BJ (cell line): ENCODE measurements at regions not wholly inside any gene's neighbourhood (a gene's known extent, or its start where the extent isn't known, plus 50 kb on each side); places are given as distances from the start of the nearest gene placed in this dataset.

Source experiments
- CTCF ChIA-PET: fragments of 350-600 bp; formaldehyde crosslinking; extraction: SDS; loops from one replicate; lab custom pipeline; 2021; ENCODE audit warnings: antibody characterized with exemption, inconsistent platforms; lab: Yijun Ruan, JAX
- POLR2A ChIA-PET: fragments of 300-600 bp; sonication (Branson Sonifier 250); formaldehyde crosslinking; extraction: SDS; loops from one replicate; lab custom pipeline; 2021; ENCODE audit warnings: antibody characterized with exemption; lab: Charles Lee
- DNase-seq: peaks from one replicate; pipeline ENCODE4 v3.0.0-alpha.2; 2011; ENCODE audit warnings: low read depth
- H3K27me3 ChIP-seq: 2 replicates; pipeline ENCODE4 v1.6.0; 2011; ENCODE audit warnings: low read length; ENCODE audit not compliant: control insufficient read depth, insufficient read depth
- H3K36me3 ChIP-seq: 2 replicates; pipeline ENCODE4 v1.5.1; 2011; ENCODE audit warnings: low read length; ENCODE audit not compliant: control insufficient read depth, insufficient read depth
- H3K4me3 ChIP-seq: 2 replicates; pipeline ENCODE4 v1.5.1; 2011; ENCODE audit warnings: low read depth, mild to moderate bottlenecking, control low read depth, low read length
- TF ChIP-seq, protein P1 (sequence below): IDR thresholded peaks from 2 replicates; pipeline ENCODE4 v1.5.1; 2011; ENCODE audit warnings: low read depth, mild to moderate bottlenecking, control low read depth, inconsistent platforms, low read length, moderate library complexity; ENCODE audit not compliant: insufficient read depth

DNA sequence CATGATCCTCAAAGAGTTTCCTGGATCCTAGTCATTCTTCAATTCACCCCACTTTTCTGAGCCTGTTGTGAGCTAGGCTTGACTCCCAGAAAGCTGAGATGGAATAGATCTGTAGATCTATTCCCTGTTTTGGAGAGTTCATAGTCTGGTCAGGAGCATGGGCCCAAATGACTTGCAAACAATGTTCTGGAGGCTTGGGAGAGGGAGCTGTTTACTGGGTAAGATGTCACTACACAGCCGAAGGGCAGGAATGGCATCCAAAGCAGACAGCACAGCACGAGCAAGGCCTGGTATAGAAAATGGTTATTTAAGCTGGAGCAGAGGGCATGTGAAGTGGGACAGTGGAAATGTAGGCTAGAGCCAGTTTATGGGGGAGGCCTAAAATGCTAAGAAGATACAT is 152.5 kb upstream of the ALDH1B1 start:
- no peak overlapping the region for H3K4me3 ChIP-seq
- no peak for DNase-seq
- no peaks in the 10 kb centered on the region for H3K36me3 ChIP-seq
- TF ChIP-seq, protein P1, sequence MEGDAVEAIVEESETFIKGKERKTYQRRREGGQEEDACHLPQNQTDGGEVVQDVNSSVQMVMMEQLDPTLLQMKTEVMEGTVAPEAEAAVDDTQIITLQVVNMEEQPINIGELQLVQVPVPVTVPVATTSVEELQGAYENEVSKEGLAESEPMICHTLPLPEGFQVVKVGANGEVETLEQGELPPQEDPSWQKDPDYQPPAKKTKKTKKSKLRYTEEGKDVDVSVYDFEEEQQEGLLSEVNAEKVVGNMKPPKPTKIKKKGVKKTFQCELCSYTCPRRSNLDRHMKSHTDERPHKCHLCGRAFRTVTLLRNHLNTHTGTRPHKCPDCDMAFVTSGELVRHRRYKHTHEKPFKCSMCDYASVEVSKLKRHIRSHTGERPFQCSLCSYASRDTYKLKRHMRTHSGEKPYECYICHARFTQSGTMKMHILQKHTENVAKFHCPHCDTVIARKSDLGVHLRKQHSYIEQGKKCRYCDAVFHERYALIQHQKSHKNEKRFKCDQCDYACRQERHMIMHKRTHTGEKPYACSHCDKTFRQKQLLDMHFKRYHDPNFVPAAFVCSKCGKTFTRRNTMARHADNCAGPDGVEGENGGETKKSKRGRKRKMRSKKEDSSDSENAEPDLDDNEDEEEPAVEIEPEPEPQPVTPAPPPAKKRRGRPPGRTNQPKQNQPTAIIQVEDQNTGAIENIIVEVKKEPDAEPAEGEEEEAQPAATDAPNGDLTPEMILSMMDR = no peak
- POLR2A ChIA-PET = no interaction called here
- CTCF ChIA-PET = interaction anchor here (0.7 kb wide), 1 partner anchor 12 kb away, joined by 3 read pairs; no protein-coding TSS in a partner anchor
- H3K27me3 ChIP-seq = no peaks in the 10 kb centered on the region

- POLR2A ChIA-PET = interaction anchor here (0.5 kb wide), 1 partner anchor 14 kb away, joined by 3 read pairs; no protein-coding TSS in a partner anchor
- DNase-seq = no peak
- no peaks in the 10 kb centered on the region for H3K36me3 ChIP-seq
- H3K27me3 ChIP-seq = no peaks in the 10 kb centered on the region; the same call in 1 of the 2 replicates
- CTCF ChIA-PET = no interaction called here
- TF ChIP-seq, protein P1 = no peak
- no peak overlapping the region for H3K4me3 ChIP-seq
Measured at GRCh38 chr9:38235244-38235643, 157.3 kb upstream of the ALDH1B1 start.

DNA sequence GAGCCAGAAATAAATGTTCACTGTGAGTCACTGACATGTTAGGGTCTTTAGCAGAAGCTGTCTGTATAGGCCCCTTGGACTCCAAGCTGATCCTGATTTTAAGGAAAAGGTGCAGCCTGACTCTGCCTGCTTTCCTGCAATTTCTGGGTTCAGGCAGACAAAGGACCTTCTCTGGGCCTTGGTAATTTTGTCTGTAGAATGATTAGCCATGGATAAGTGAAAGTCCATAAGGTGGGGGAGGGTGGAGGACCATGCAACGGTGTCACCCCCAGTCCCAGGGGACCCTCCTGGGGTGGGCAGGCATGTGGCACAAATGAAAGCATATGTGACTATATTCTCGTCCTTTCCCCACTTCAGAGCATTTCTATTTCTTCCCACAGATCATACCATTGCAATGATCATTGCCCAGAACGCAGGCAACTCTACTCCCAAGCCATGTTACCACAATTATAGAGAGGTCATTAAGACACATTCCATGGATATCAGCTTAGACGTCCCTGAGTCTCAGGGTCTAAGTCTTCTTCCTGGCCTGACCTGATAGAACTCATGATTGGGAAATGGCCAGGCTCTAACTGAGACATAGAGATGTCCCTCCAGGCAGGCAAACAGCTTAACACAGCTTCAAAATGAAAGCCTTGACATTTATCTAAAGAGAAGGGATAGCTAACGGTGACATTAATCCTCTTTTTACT is 157.9 kb upstream of the ALDH1B1 start:
- POLR2A ChIA-PET = no interaction called here
- DNase-seq = no peak
- CTCF ChIA-PET = no interaction called here

DNA sequence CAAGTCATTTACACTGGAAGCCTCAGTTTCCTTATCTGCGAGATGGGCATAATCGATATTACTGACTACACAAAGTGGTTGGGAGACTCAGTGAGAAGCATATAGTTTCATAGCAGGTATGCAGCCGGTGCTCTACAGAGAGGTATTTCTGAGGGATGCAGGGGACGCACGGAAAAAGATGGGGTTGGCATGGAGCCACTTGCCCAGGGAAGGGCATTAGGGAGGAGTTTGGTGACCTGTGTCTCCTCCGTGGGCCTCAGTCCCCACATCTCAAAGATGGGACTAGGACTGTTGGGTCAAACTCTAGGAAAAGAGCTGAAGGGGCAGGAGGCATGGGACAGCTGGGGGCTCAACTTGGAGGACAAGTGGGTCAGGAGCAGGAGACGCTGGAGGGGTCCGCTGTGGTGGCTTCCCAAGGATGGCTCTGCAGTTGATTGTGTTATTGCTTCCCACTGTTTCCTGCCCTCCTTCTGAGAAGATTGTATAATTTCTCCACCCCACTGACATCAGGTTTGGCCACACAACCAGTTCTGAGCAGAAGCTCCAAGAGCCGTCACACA is 158.6 kb upstream of the ALDH1B1 start:
- no peak for DNase-seq
- H3K36me3 ChIP-seq = no peaks in the 10 kb centered on the region
- H3K4me3 ChIP-seq = no peak overlapping the region
- TF ChIP-seq, protein P1 = no peak
- no peaks in the 10 kb centered on the region; the same call in 1 of the 2 replicates for H3K27me3 ChIP-seq
- ChIA-PET CTCF (no interaction called here), POLR2A (no interaction called here)

More for the DNA sequence above, 157.9 kb upstream of the ALDH1B1 start:
- H3K27me3 ChIP-seq = no peaks in the 10 kb centered on the region; the same call in 1 of the 2 replicates
- TF ChIP-seq, protein P1 = no peak
- no peak overlapping the region for H3K4me3 ChIP-seq
- H3K36me3 ChIP-seq = no peaks in the 10 kb centered on the region

DNA sequence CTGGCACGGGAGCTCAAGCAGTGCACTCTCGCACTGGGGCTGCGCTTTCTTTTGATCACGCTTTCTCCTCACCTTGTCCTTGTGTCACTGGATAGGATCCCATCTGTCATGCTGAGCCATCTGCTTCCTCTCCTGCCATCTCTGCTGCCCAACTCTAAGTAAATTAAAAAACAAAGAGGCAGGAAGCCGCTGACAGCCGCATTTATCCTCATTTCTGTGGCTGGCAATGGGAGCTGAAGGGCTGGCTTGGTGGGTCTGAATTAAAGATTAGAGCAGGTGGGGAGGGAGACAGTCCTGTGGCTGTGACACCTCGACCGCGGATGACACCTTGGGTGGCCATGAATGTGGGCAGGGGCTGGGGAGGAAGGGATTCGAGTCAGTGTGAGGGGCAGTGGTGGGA is 159.2 kb upstream of the ALDH1B1 start:
- ChIA-PET CTCF (no interaction called here), POLR2A (no interaction called here)
- TF ChIP-seq, protein P1 = no peak
- no peak for DNase-seq
- no peaks in the 10 kb centered on the region for H3K36me3 ChIP-seq
- H3K4me3 ChIP-seq = no peak overlapping the region
- no peaks in the 10 kb centered on the region; the same call in 1 of the 2 replicates for H3K27me3 ChIP-seq
